ENCODE measurements at regions not wholly inside any gene's neighbourhood (a gene's known extent, or its start where the extent isn't known, plus 50 kb on each side); places are given as distances from the start of the nearest gene placed in this dataset.

DNA sequence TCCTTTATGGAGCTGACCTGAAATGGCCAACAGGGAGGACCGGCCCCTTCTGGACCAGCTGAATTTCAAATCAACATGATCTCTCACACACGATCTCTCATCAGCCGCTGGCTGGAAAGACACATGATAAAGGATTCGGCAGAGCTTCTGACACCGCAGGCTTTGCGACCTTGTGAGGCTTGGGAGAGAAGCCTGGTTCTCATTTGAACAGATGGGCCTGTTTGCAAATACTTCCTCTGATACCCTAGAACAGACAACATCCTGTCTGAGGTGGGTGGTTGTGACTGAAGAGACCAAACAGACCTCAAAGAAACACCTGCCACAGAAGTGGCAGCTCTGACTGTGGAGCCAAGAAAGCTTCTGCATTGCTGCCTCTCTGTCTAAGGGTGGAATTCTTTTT is 77.9 kb upstream of the SDK2 start:
- Histone ChIP-seq H3K27me3 (ENCODE audit: control insufficient read depth, insufficient read depth, low read length) (no peaks in the 10 kb centered on the region), H3K36me3 (ENCODE audit: control insufficient read depth, insufficient read depth, low read length) (no peaks in the 10 kb centered on the region), H3K4me1 (ENCODE audit: control insufficient read depth, insufficient read depth, low read length) (peaks cover 2% of the 10 kb centered on the region; the same call in 1 of the 2 replicates), H3K27ac (ENCODE audit: low read length) (no peak overlapping the region), H3K4me3 (ENCODE audit: low read length) (no peak overlapping the region), H3K9me3 (ENCODE audit: control insufficient read depth, insufficient read depth, low read length) (no peaks in the 10 kb centered on the region)
- no CpG with 5 or more reads among the region's 6 CpGs for WGBS (ENCODE audit: insufficient coverage, insufficient read length)
- no peak for DNase-seq (ENCODE audit: low read depth, low spot score)

DNA sequence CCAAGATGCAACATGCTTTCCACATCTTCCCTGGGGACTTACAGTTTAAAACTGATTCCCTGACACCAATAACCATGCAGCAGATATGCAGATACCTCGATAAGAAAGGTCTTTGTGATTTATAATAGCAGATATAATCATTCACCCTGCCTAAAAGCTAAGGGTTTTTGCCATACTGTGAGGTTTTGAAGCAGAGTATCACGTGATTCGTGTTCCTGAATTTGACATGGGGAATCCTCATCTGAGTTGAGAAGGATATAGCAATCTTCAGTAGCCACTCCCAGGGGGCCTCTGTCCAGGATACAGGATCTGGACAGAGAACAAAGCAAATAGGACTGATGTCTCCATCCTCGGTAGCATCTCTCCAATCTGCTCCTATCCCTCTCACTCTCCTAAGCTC is 79.1 kb upstream of the SDK2 start:
- Histone ChIP-seq H3K4me3 (ENCODE audit: low read length) (no peak overlapping the region), H3K27ac (ENCODE audit: low read length) (no peak overlapping the region), H3K9me3 (ENCODE audit: control insufficient read depth, insufficient read depth, low read length) (no peaks in the 10 kb centered on the region), H3K36me3 (ENCODE audit: control insufficient read depth, insufficient read depth, low read length) (no peaks in the 10 kb centered on the region), H3K27me3 (ENCODE audit: control insufficient read depth, insufficient read depth, low read length) (no peaks in the 10 kb centered on the region), H3K4me1 (ENCODE audit: control insufficient read depth, insufficient read depth, low read length) (peaks cover 2% of the 10 kb centered on the region; the same call in 1 of the 2 replicates)
- no peak for DNase-seq (ENCODE audit: low read depth, low spot score)
- WGBS (ENCODE audit: insufficient coverage, insufficient read length), result no CpG with 5 or more reads among the region's 4 CpGs

DNA sequence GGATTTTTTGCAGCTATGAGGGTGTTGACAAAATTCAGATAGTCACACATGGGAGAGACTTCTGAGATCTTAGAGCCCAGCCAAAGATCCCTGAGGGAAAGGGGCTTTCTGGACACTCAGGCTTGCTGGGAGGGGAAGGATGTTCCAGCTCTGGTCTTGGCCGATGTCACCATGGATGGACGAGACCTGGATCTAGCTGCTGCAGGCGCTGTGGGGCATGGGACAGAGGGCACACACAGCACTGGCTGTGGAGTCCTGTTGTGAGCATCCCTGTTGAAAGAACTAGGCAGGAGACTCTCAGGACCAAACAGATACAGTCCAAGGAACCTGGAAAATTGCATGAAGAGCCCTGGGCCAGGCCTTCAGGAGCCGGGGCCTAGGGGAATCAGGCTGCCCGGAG is 80.1 kb upstream of the SDK2 start:
- Histone ChIP-seq H3K4me3 (ENCODE audit: low read length) (no peak overlapping the region), H3K36me3 (ENCODE audit: control insufficient read depth, insufficient read depth, low read length) (no peaks in the 10 kb centered on the region), H3K9me3 (ENCODE audit: control insufficient read depth, insufficient read depth, low read length) (no peaks in the 10 kb centered on the region), H3K27me3 (ENCODE audit: control insufficient read depth, insufficient read depth, low read length) (no peaks in the 10 kb centered on the region), H3K27ac (ENCODE audit: low read length) (no peak overlapping the region), H3K4me1 (ENCODE audit: control insufficient read depth, insufficient read depth, low read length) (peaks cover 2% of the 10 kb centered on the region; the same call in 1 of the 2 replicates)
- WGBS (ENCODE audit: insufficient coverage, insufficient read length), result no CpG with 5 or more reads among the region's 5 CpGs
- DNase-seq (ENCODE audit: low read depth, low spot score), result no peak

DNA sequence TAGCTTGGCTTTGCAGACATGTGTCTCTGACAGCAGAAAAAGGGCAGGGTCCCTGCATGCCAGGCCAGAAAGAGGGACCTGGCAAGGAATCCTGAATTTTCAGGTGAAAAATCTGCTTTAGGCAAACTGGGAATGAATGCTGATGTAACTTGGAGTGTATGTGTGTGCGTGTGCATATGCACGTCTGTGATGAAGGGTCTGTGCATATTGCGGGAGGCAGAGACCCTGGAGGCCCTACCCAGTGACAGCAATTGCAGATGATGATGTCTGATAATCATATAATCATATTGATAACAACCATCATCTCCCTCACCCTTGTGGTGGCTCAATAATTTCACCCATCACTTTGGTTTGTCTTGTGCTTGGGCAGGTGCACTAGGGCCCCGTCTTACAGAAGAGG is 80.7 kb upstream of the SDK2 start:
- H3K4me3 ChIP-seq (ENCODE audit: low read length), result no peak overlapping the region
- peaks cover 2% of the 10 kb centered on the region; the same call in 1 of the 2 replicates for H3K4me1 ChIP-seq (ENCODE audit: control insufficient read depth, insufficient read depth, low read length)
- DNase-seq (ENCODE audit: low read depth, low spot score), result no peak
- no CpG with 5 or more reads among the region's 4 CpGs for WGBS (ENCODE audit: insufficient coverage, insufficient read length)
- no peaks in the 10 kb centered on the region for H3K36me3 ChIP-seq (ENCODE audit: control insufficient read depth, insufficient read depth, low read length)
- H3K27ac ChIP-seq (ENCODE audit: low read length), result no peak overlapping the region
- no peaks in the 10 kb centered on the region for H3K27me3 ChIP-seq (ENCODE audit: control insufficient read depth, insufficient read depth, low read length)
- H3K9me3 ChIP-seq (ENCODE audit: control insufficient read depth, insufficient read depth, low read length), result no peaks in the 10 kb centered on the region

DNA sequence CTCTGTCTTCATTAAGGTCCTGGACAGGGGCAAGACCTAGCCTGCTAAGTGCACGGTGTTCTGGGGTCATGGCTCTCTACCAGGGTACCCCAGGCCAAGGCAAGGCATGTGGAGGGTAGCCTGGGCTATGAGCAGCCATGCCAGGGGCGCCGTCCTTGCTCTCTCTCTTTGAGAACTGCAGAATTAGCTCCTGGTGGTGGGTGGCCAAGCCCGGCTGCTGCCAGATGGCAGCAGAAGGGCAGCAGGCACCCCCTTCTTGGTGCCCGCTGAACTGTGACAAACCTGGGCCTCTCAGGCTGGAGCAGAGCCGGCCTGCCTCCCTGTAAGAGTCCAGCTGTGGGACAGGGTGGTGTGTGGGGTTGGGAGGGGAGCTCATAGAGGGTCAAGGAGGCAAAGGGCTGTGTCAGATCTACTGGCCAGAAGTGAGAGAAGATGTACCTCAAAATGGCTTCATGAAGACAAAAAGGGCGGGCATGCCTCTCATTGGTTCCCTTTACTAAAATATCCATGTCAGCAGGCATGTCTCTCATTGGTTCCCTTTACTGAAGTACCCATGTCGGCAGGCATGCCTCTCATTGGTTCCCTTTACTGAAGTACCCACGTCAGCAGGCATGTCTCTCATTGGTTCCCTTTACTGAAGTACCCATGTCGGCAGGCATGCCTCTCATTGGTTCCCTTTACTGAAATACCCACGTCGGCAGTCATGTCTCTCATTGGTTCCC is 81.7 kb upstream of the SDK2 start:
- H3K4me1 ChIP-seq (ENCODE audit: control insufficient read depth, insufficient read depth, low read length), result no peaks in the 10 kb centered on the region
- no peak for DNase-seq (ENCODE audit: low read depth, low spot score)
- H3K36me3 ChIP-seq (ENCODE audit: control insufficient read depth, insufficient read depth, low read length), result no peaks in the 10 kb centered on the region
- H3K9me3 ChIP-seq (ENCODE audit: control insufficient read depth, insufficient read depth, low read length), result no peaks in the 10 kb centered on the region
- H3K27ac ChIP-seq (ENCODE audit: low read length), result no peak overlapping the region
- no CpG with 5 or more reads among the region's 12 CpGs for WGBS (ENCODE audit: insufficient coverage, insufficient read length)
- H3K4me3 ChIP-seq (ENCODE audit: low read length), result no peak overlapping the region
- no peaks in the 10 kb centered on the region for H3K27me3 ChIP-seq (ENCODE audit: control insufficient read depth, insufficient read depth, low read length)

DNA sequence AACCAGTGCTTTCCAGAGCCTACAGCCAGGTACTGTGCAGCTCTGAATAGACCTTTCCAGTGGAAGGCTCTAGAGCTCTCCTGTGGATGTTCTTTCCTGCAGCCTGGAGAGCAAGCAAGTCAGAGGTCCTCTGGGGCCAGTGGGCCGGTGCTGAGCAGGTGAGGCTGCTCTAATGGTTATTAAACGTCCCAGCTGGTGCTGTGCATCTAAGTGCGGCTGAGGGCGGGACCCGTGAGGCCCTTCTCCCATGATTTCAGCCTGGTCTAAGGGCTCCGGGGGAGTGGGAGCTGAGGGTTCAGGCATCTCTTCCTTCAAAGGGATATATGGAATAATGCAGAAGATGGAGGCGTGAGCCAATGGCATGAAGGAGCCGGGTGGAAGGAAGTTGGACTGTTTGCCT is 83.7 kb upstream of the SDK2 start:
- H3K36me3 ChIP-seq (ENCODE audit: control insufficient read depth, insufficient read depth, low read length), result no peaks in the 10 kb centered on the region
- H3K4me1 ChIP-seq (ENCODE audit: control insufficient read depth, insufficient read depth, low read length), result no peaks in the 10 kb centered on the region
- WGBS (ENCODE audit: insufficient coverage, insufficient read length), result no CpG with 5 or more reads among the region's 8 CpGs
- no peaks in the 10 kb centered on the region for H3K27me3 ChIP-seq (ENCODE audit: control insufficient read depth, insufficient read depth, low read length)
- no peak overlapping the region for H3K27ac ChIP-seq (ENCODE audit: low read length)
- DNase-seq (ENCODE audit: low read depth, low spot score), result no peak
- H3K9me3 ChIP-seq (ENCODE audit: control insufficient read depth, insufficient read depth, low read length), result no peaks in the 10 kb centered on the region
- no peak overlapping the region for H3K4me3 ChIP-seq (ENCODE audit: low read length)

DNA sequence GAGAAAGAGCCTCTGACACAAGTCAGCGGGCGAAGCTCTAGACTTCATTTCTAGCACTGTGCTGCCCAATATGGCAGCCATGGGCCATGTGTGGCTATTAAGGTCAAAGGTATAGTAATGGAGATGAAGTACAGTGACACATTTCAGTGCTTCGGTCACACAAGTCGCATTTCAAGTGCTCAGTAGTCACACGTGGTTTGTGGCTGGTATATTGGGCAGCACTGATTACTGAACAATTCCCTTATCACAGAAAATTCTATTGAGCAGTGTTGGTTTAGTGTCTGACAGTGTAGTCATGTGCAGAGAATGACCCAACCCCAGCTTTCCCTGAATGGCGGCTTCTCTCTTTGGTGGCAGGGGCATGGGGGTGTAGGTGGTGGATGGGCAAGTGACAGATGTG is 84.9 kb upstream of the SDK2 start:
- no CpG with 5 or more reads among the region's 6 CpGs for WGBS (ENCODE audit: insufficient coverage, insufficient read length)
- Histone ChIP-seq H3K4me3 (ENCODE audit: low read length) (no peak overlapping the region), H3K27me3 (ENCODE audit: control insufficient read depth, insufficient read depth, low read length) (no peaks in the 10 kb centered on the region), H3K27ac (ENCODE audit: low read length) (no peak overlapping the region), H3K9me3 (ENCODE audit: control insufficient read depth, insufficient read depth, low read length) (no peaks in the 10 kb centered on the region), H3K36me3 (ENCODE audit: control insufficient read depth, insufficient read depth, low read length) (no peaks in the 10 kb centered on the region), H3K4me1 (ENCODE audit: control insufficient read depth, insufficient read depth, low read length) (no peaks in the 10 kb centered on the region)
- DNase-seq (ENCODE audit: low read depth, low spot score), result no peak

DNA sequence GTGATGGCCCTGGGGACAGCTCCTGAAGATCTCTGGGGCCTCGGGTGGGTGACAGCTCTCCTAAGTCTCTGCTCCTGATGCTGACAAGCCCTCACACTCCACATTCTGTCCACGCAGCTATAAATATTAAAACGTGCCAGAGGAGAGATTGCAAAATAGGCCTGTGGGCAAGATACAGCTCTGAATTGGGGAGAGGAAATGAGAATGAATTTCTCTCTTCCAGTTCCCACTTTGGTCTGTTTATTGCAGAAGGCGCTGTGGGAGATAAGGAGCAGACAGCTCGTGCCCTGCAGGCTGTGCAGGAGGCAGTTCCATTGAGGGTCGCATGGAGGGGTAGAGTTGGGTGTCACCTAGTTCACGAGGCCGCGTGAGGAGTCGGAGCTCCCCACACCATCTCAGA is 87.5 kb upstream of the SDK2 start:
- Histone ChIP-seq H3K27ac (ENCODE audit: low read length) (no peak overlapping the region), H3K4me3 (ENCODE audit: low read length) (no peak overlapping the region), H3K36me3 (ENCODE audit: control insufficient read depth, insufficient read depth, low read length) (no peaks in the 10 kb centered on the region), H3K4me1 (ENCODE audit: control insufficient read depth, insufficient read depth, low read length) (peaks cover 4% of the 10 kb centered on the region; the same call in 1 of the 2 replicates), H3K27me3 (ENCODE audit: control insufficient read depth, insufficient read depth, low read length) (no peaks in the 10 kb centered on the region), H3K9me3 (ENCODE audit: control insufficient read depth, insufficient read depth, low read length) (no peaks in the 10 kb centered on the region)
- no peak for DNase-seq (ENCODE audit: low read depth, low spot score)
- WGBS (ENCODE audit: insufficient coverage, insufficient read length), result no CpG with 5 or more reads among the region's 10 CpGs

DNA sequence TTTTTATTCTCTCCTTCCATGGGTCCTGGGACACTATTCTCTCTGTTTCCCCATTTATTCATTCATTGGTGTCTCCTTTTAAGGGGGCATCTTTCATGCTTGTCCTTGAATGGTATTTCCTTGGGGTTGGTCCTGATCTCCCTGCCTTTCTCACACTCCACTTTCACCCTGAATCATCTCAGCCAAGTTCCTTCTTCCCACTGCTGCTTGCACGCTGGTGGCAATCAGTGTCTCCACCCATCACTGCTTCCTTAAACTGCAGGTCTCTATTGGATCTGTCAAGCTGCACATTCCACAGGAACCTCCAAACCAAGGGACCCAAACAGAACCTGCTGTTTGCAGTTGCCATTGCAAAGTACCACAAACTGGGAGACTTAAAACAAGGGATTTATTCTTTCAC is 89.3 kb upstream of the SDK2 start:
- no peak for DNase-seq (ENCODE audit: low read depth, low spot score)
- no peaks in the 10 kb centered on the region for H3K36me3 ChIP-seq (ENCODE audit: control insufficient read depth, insufficient read depth, low read length)
- H3K27me3 ChIP-seq (ENCODE audit: control insufficient read depth, insufficient read depth, low read length), result no peaks in the 10 kb centered on the region
- no peak overlapping the region for H3K27ac ChIP-seq (ENCODE audit: low read length)
- WGBS (ENCODE audit: insufficient coverage, insufficient read length), result no CpG with 5 or more reads among the region's 1 CpG
- peaks cover 4% of the 10 kb centered on the region; the same call in 1 of the 2 replicates for H3K4me1 ChIP-seq (ENCODE audit: control insufficient read depth, insufficient read depth, low read length)
- H3K9me3 ChIP-seq (ENCODE audit: control insufficient read depth, insufficient read depth, low read length), result no peaks in the 10 kb centered on the region
- H3K4me3 ChIP-seq (ENCODE audit: low read length), result no peak overlapping the region

DNA sequence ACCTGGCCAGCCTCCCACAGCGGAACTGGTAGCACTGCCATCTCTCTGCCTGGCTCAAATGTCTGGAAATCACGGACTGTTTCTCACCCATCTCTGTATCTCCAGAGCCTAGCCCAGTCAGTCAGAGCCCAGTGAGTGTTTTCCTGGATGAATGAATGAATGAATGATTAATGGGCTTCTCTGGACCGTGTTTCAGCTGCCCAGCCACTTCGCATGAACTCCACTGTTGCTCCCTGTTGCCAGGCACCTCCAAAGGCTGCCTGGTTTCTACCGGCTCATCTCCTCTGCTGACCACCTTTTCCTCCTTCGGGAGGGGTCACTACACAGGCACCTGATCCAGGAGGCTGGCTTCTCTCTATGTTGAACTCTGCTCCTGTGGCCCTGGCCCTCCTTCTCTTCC is 91.0 kb upstream of the SDK2 start:
- no CpG with 5 or more reads among the region's 6 CpGs for WGBS (ENCODE audit: insufficient coverage, insufficient read length)
- Histone ChIP-seq H3K27me3 (ENCODE audit: control insufficient read depth, insufficient read depth, low read length) (no peaks in the 10 kb centered on the region), H3K27ac (ENCODE audit: low read length) (no peak overlapping the region), H3K9me3 (ENCODE audit: control insufficient read depth, insufficient read depth, low read length) (no peaks in the 10 kb centered on the region), H3K4me1 (ENCODE audit: control insufficient read depth, insufficient read depth, low read length) (peaks cover 4% of the 10 kb centered on the region; the same call in 1 of the 2 replicates), H3K4me3 (ENCODE audit: low read length) (no peak overlapping the region), H3K36me3 (ENCODE audit: control insufficient read depth, insufficient read depth, low read length) (no peaks in the 10 kb centered on the region)
- no peak for DNase-seq (ENCODE audit: low read depth, low spot score)

All from iPS DF 6.9 (cell line).